GM18520 (cell line): ENCODE measurements at regions not wholly inside any gene's neighbourhood (a gene's known extent, or its start where the extent isn't known, plus 50 kb on each side); places are given as distances from the start of the nearest gene placed in this dataset.

Experiments used
- ATAC-seq: cut with Tn5 transposase; IDR thresholded peaks from one replicate; pipeline ENCODE4 v1.9.1; 2021; ENCODE audit not compliant: unreplicated experiment

DNA sequence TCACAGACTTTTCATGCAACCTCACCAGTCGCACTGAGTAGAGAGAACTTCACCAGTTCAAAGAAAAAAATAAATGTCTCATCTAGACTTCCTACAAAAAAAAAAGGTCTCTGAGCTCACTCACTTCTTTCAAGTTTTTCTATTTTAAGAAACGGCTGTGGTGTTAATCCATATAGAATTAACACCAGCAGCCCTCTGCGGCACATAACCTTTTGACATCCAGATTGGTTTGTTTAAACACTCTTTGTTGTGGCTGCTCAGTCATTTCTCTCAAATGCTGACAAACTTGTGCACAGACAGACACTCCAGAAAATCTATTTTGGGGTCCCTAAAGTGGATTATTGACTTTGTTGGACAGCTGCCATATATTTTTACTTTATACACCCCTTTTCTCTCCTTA is 874.9 kb downstream of the EFNB2 start:
- ATAC-seq: no peak

DNA sequence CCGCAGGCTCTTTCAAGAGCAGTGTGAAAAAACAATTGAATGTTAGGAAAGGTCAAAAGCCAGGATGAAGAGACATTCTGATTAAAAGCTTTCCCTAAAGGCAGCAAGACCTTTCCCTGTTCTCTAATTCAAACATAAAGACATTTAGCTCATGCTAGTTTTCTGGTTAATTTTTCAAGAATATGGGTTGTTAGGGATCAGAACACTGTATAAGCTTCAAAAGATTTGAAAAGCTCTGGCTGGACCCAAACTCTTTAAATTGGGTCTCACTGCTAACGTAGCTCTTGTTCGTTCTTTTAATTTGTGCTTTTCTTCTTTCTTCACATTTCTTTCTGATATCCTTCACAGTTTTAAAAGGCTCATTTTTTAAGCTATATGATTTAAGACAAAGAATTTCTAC is 877.0 kb downstream of the EFNB2 start:
- ATAC-seq: no peak

DNA sequence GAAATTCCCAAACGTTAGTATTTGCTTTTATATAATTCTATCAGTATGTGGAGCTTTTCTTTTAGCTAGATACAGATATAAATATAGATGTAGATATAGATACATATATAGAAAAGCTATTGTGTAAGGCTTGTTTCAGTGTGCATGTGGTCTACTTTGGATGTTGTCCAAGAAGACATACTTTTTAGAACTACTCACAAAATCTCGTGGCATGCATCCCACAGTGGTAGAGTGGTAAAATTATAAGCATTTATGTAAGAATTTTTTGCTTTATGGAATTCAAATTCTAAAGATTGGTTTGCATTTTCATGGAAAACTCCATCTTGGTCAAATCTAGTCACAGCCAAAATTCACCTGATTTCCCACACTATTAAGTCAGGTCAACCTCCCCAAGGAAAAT is 880.4 kb downstream of the EFNB2 start:
- ATAC-seq: no peak

DNA sequence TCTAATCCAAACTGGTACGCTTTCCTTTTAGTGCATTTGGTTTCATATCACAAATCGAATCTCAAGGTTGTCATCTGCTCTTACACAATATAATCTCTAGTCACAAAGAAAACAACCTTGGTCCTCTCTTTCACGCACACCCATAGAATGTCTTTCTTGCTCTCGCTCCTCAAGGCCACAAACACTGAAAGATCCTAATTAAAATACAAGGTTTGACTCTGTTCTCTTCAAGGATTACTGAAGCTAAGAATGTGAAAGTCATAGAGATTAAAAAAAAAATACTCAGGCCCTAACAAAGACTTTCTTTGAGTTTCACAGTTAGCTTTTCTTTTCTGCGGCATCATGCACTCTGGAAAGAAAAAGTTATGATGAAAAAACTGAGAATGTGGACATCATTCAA is 891.5 kb downstream of the EFNB2 start:
- no peak for ATAC-seq

DNA sequence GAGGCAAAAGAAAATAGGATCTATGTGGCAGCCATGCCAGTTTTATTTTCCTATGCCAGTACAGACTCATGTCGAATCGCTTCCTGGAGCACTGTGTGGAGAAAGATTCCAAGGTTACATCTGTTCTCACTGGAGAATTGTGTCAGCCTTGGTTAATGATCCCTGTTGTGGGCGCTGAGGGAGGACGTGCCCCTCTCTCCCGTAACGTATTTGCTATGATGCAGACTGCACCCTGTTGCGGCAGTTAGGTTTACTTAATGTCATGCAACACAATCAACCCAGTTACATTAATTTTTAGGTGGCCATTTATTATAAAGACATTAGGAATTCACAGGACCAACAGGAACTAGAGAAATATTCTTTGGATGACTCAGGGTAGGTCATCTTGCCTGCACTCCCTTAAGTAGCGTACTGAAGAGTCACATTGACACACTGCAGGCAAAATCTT is 892.9 kb downstream of the EFNB2 start:
- ATAC-seq: no peak

DNA sequence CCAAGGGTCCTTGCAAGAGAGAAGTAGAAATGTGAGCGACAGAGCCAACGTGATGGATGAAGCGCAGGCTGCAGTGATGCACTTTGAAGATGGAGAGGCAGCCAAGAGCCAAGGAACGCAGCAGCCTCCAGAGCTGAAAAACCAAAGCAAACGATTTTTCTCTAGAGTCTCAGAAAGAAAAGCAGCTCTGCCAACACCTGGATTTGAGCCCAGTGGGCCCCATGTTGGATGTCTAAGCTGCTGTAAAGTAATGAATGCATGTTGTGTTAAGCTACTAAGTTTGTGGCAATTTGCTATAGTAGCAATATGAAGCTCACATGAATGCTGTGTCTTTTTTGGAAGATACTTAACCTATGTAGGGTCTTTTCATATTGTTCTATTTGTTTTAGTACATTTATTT is 894.3 kb downstream of the EFNB2 start:
- ATAC-seq: no peak

DNA sequence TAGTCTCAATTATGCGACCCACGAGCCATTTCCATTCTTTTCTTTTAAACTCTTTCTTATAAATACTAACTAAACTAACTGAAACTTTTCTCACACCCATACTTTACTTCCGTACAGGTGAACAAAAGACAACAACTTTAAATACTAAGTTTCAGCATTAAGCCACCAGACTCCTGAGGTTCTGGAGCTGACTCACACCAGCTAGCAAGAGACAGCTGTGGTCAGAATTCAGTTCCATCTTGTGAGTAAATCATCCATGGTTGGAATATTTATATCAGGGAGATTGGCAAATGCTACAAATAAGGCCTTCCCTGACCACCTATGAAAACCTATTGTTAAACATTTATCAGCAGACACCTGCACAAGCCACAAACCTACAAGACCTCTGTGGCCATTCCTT is 897.0 kb downstream of the EFNB2 start:
- no peak for ATAC-seq

DNA sequence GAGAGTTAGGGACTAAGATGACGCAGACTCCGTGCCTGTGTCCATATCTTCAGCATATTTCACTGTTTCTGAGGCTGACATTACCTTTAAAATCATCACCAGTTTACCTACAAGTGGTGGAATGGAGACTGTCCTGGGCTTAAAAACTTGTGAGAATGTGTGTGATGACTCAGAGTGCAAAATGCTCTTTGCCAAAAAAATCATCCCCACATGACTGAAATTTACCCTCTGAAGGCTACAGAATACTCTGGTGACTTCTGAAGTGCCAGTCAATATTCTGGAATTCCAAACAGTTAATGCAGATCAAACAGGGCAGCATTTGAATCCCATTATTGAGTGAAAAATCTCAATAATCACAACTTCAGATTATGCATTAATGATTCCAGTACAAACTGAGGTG is 901.4 kb downstream of the EFNB2 start:
- ATAC-seq: no peak

DNA sequence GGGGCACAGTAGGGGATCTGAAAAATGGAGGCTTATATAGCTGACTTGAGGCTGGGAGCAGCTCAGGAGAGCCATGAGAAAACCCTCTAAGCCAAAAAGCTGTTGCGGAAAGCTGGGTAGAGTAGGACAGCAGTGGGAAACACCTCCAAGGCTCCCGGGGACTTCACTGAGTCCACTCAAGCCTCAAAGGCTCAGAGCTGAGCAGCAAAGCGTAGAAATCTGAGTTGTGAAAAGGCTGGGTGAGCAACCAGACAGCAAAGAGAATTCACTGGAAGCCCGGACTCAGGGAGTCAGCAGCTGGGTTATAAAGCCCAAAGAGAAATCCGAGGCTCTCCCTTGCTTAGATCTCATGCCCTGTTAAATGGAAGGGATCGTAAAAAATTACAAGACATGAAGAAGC is 905.0 kb downstream of the EFNB2 start:
- no peak for ATAC-seq

DNA sequence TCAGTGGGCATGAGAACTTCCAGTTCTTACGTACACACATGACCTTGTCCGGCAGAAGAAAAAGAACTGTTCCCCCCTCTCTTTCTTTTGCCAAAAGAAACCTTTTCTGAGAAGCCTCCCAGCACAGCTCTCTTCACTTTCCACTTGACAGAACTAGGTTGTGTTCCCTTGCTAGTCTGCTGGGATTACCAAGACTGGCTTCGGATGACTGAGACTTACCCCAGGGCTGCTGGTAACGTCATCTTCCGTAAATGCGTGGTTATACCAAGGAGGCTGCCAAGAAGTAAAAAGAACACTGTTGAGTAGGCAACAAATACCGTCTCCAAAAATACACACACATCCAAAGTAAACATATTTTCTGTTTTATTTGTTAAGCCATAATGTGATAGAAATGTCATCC is 908.2 kb downstream of the EFNB2 start:
- ATAC-seq: no peak

DNA sequence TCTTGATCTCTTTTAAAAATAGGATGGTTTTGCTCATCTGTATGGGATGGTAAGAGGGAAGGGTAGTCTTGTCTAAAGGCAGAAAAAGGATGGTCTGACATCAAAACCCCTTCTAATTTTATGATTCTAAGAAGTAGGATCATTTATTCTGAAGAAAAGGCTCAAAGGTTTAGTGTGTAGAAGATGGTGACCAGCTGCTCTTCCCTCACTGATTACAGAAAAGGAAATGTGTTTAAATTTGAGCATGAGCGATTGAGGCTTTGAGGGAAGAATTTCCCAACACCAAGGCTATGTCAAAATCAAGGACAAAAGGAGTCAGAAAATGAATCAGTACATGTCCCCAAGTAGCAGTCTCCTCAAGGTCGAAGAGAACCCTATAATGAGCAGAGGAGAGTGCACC is 909.8 kb downstream of the EFNB2 start:
- no peak for ATAC-seq

DNA sequence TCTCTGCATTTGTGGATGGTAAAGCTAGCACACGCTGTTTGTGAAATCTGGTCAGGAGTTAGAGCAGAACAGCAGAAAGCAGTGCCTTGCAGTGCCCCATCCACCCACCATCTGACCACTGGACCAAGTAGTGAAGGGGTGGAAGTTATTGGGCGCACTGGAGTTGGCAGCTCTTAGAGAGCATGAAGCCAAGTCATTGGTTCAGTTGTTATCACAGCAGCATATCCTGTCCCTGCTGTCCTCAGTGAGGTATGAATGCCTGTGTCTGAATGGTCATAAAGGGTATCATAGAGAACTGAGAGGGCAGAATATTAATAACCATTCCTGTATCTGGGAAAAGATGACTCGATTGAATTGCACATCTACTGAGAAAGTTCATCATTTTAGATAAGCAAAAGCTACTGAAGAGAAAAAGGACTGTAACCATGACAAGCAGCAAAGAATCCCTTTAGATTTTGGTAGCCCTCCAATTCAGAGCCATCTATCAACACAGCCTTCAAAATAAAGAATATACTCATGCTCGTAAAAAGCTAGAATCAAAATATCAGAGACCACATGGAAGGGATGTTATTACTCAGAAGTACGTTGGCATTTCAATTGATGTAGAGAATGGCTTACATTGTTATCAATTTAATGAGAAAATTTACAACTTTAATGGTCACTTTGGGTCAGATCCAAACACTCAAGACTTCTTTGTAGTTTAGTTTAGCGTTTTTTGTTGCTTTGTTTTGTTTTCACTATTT is 919.0 kb downstream of the EFNB2 start:
- no peak for ATAC-seq

DNA sequence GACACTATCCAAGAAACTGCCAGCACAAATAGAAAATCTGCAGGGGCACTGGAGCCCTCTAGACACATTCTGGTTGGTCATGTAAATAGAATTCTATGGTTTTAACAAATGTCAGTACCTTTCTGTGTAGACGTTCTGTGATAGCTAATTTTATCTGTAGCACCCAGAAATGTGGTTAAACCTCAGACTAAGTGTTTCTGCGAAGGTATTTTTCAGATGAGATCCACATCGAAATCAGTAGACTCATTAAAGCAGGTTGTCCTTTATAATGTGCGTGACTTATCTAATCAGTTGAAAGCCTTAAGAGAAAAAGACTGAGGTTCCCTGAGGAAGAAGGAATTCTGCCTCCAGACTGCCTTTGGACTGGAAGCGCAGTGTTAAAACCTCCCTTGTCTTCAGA is 922.9 kb downstream of the EFNB2 start:
- ATAC-seq: no peak

DNA sequence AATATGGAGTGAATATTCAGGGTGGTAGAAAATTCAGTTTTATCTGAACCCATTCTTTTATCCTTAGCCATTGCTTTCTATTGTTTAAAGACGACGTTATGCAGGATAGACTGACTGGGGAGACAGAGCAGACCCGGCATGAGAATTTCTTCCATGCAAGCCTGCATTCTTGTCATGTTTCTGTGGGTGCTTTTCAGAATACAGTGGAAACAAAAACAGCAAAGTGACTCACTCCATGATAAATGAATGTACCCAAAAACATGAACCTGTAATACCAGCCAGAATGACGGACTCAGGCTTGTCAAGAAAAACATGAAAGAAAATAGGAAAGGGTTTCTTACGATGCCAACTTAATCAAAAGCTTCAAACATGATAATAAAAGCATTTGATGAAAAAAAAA is 924.0 kb downstream of the EFNB2 start:
- no peak for ATAC-seq

DNA sequence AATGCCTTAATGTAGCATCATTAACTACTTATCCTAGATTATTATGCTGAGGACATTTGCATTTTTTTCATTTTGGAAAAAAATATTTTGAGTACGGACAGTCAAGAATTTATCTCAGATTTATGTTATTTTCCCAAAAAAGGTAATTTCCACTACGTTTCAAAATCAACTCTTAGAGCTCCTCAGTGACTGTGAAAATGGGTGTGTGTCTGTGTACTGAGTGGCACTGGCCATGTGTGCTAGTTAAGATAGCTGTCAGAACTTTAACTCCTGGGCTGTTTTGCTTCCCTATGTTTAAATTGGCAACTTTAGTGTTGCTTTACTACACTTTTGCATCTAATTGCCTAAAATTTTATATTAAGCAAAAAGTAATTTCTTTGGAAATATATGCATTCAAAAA is 927.4 kb downstream of the EFNB2 start:
- ATAC-seq: no peak

DNA sequence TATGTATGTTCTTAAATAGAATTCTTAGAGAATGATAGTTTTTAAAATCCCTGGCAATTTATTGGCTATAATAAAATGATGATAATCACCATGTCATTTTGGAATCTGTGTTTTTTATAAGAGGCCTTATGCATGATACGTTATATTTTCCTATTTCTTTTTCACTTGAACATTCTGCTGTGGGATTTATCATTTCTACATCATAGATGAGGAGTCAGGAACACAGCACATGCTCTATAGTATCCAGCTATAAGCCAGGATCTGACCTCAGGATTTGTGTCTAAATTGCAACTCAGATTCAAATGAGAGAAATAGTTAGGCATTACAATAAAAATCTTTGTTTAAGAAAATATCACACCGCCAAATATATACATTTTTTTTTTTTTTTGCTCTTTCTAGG is 928.0 kb downstream of the EFNB2 start:
- no peak for ATAC-seq

DNA sequence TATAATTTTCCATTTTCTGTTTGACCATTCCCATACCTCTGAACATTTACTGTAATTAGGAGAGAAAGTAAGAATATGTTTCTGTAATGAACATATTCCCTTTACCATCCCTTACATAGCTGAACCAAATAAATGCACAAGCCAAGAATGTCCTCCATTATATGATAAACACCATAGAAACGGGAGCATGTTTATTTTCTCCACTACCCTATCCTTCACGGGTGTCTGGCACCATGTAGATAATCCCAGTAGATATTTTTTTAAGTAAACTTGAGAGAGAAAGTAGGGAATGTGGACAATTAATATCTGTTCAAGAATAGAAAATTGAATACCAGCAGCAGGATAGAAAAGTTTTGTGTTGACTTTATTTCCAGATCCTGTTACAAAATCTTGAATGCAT is 928.4 kb downstream of the EFNB2 start:
- no peak for ATAC-seq

DNA sequence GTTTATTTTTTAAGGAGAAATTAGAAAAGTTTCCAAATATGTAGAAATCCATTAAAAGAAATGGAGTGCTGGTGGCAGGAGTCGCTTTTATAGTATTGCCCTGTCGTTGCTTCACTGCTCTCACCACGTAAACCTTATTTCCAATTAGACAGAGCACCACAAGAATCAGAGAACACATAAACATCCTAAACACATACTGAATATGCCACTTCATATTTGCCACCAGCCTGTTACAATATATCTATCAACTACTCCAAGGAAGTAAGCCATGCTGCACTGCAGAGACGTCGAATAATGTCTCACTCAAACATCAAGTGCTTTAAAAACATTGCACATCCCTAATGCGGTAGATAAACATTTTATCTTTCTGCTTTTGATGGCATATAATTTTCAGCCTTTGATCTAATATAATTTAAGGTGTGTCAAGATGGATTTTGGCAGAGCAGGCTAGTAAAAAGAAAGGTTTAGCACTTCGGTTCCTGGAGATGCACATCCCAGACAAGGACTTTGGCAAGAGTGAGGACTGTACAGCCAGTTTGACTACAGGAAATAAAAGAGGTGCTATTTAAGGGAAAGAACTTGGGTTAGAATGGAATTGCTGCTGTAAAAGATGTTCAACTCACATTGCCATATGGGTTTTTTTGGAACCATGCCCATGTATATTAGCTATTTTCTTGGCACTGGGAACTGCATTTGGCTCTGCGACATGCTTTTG is 932.3 kb downstream of the EFNB2 start:
- ATAC-seq: no peak

DNA sequence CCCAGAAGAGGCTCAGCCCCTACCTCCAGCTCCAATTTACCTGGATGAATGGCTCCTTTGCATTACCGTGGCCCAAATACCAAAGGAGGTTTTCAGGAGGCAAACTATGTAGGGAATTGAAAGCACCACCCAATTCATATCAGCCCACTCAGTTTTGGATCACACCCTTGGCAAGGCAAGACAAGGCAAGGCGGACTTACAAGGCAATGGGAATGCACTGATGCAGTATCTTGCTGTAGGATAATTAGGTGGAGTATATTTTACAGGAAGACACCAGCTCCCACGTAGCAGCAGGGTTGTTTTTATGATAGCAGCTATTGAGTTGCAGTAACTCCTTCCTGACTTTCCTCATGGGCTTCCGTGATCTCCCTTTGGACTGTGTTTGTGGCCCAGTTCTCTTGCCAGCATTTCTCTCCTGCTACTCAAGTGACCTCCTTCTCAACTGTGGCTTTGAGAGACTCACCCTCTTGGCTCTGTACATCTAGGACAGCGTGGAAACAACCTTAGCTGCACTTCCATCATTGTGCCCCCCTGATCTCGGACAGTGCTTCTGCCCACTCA is 935.9 kb downstream of the EFNB2 start:
- no peak for ATAC-seq

DNA sequence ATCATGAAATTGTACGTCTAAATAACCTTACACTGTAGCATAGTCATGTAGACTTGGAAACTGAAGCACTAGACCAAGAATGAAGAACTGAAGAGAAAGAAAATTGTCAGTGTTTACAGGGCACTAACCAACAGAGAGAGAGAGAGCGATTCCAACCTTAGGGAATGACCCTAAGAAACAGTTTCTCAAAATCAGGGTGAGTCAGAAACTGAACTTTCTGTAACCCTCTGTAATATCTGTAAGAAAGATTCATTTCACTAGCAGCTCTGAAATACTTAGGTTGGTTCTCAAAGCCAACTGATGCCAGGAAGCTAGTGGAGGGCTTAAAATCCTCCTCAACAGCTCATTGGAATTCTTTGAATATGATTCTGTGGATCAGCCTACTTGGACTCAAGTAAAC is 936.9 kb downstream of the EFNB2 start:
- no peak for ATAC-seq

DNA sequence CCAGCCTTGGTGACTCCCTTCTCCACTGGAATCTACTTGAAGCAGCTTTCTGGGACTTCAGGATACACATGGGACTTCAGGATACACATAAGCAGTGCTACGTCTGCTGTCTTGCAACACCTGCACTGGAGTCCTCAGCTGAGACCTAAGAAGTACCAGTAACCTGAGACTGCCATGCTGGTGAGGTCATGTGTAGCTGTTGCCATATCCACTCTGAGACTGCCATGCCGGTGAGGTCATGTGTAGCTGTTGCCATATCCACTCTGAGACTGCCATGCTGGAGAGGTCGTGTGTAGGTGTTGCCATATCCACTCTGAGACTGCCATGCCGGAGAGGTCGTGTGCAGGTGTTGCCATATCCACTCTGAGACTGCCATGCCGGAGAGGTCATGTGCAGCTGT is 937.9 kb downstream of the EFNB2 start:
- ATAC-seq: no peak

DNA sequence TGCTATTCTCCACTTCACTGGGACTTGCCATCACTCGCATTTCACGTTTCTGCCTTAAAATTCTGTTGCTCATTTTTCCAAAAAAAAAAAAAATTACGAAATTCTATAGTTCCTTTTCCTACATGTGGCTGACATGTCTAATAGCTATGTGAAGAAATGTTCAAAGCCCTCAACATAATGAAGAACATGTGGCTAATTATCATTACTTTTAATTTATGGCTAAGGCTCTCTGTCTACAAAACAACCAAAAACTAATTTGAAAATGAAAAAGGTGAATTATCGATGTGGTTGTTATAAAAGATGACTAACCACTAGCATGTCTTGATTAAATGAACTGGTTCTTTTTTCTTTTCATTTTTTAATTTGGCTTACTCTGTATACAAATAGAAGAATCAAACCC is 940.0 kb downstream of the EFNB2 start:
- no peak for ATAC-seq

DNA sequence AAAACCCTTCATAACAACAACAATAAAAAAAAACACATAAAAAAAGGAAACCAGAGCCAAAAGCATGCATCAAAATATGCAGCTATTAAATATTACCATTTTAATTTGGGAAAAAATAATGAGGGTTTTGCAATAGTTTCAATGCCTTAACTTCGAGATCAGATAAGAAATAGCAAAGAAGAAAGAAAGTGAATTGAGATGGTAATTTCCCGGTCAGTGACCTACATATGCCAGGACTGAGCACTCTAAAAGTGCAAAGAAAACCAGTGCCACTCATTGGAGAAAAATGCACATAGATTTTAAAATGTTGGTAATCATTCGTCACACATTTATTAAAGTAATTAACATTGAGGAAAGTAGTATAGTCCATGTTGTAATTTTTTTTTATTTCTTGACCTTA is 944.2 kb downstream of the EFNB2 start:
- ATAC-seq: no peak
